Muscle of back (tissue), 3 donors: ENCODE measurements at regions not wholly inside any gene's neighbourhood (a gene's known extent, or its start where the extent isn't known, plus 50 kb on each side); places are given as distances from the start of the nearest gene placed in this dataset.
A peak's percentile ranks its signal among the peaks of the same experiment; 100 is the strongest.

Source experiments
- DNase-seq, 3 donors: peaks; one replicate each; pipeline versions ENCODE4 v3.0.0 to v3.0.0-alpha.2; 2013

GRCh38 chr9:91040371-91041215, 239.0 kb downstream of the SYK start:
- DNase-seq: no peak

- no peak for DNase-seq
These were observed 240.4 kb downstream of the SYK start for GRCh38 chr9:91042024-91042423.

GRCh38 chr9:91042541-91042940, 240.9 kb downstream of the SYK start:
- DNase-seq: no peak

- peak in 1 of 3 donors; percentile 36 for DNase-seq
These were observed 241.6 kb downstream of the SYK start for GRCh38 chr9:91043056-91043810.

GRCh38 chr9:91043811-91044175, 242.2 kb downstream of the SYK start:
- no peak for DNase-seq

GRCh38 chr9:91044354-91044753, 242.7 kb downstream of the SYK start:
- DNase-seq: no peak

GRCh38 chr9:91045041-91045440, 243.4 kb downstream of the SYK start:
- DNase-seq: no peak

- no peak for DNase-seq
These were observed 245.9 kb downstream of the SYK start for GRCh38 chr9:91047529-91047928.

GRCh38 chr9:91047993-91048607, 246.5 kb downstream of the SYK start:
- peak in 1 of 3 donors; percentile 77 for DNase-seq

- no peak for DNase-seq
These were observed 247.1 kb downstream of the SYK start for GRCh38 chr9:91048749-91049148.

- DNase-seq: no peak
These were observed 252.2 kb downstream of the SYK start for GRCh38 chr9:91053824-91054223.

GRCh38 chr9:91055845-91056244, 254.2 kb downstream of the SYK start:
- no peak for DNase-seq

- DNase-seq: no peak
These were observed 254.9 kb downstream of the SYK start for GRCh38 chr9:91056486-91056885.

- no peak for DNase-seq
These were observed 255.3 kb downstream of the SYK start for GRCh38 chr9:91056917-91057316.

GRCh38 chr9:91059713-91060112, 258.1 kb downstream of the SYK start:
- no peak for DNase-seq

- DNase-seq: peak in 2 of 3 donors; percentile 43 to 82
These were observed 259.1 kb downstream of the SYK start for GRCh38 chr9:91060520-91061343.

- DNase-seq: no peak
These were observed 259.9 kb downstream of the SYK start for GRCh38 chr9:91061506-91061905.

- DNase-seq: no peak
These were observed 260.7 kb downstream of the SYK start for GRCh38 chr9:91062281-91062680.

- DNase-seq: no peak
These were observed 261.9 kb downstream of the SYK start for GRCh38 chr9:91063471-91063870.

GRCh38 chr9:91065231-91066041, 263.8 kb downstream of the SYK start:
- DNase-seq: no peak

GRCh38 chr9:91066042-91066415, 264.4 kb downstream of the SYK start:
- no peak for DNase-seq
